ENCODE measurements at regions not wholly inside any gene's neighbourhood (a gene's known extent, or its start where the extent isn't known, plus 50 kb on each side); places are given as distances from the start of the nearest gene placed in this dataset.

DNA sequence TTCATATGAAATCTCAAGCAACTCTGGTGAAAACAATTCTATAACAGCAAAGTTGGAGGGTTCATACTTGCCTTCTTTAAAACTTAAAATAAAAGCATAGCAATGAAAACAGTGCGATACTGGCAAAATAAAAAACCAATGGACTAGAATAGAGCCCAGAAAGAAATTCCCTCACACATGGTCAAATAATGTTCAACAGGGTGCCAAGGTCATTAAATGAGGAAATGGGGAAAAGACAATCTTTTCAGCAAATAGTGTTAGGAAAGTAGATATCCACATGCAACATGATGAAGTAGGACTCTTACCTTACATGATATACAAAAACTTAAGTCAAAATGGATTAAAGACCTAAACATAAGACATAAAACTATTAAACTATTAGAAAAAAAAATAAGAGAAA lies 970.2 kb upstream of the AGA start:
- TF ChIP-seq, protein P1, sequence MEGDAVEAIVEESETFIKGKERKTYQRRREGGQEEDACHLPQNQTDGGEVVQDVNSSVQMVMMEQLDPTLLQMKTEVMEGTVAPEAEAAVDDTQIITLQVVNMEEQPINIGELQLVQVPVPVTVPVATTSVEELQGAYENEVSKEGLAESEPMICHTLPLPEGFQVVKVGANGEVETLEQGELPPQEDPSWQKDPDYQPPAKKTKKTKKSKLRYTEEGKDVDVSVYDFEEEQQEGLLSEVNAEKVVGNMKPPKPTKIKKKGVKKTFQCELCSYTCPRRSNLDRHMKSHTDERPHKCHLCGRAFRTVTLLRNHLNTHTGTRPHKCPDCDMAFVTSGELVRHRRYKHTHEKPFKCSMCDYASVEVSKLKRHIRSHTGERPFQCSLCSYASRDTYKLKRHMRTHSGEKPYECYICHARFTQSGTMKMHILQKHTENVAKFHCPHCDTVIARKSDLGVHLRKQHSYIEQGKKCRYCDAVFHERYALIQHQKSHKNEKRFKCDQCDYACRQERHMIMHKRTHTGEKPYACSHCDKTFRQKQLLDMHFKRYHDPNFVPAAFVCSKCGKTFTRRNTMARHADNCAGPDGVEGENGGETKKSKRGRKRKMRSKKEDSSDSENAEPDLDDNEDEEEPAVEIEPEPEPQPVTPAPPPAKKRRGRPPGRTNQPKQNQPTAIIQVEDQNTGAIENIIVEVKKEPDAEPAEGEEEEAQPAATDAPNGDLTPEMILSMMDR (IDR thresholded peaks at IDR 0.05 in 2 of 3, conservative IDR thresholded peaks at IDR 0.05 in 1 of 3; ENCODE audit: borderline replicate concordance in 1 of 3, insufficient read depth in 1 of 3, low read depth in 2 of 3, low read length in 2 of 3): no peak
- TF ChIP-seq JUND (IDR thresholded peaks at IDR 0.05): no peak
- TF ChIP-seq ATF3 (IDR thresholded peaks at IDR 0.05): no peak
- no peak for TF ChIP-seq ZNF274 (IDR thresholded peaks at IDR 0.05; ENCODE audit: low read depth, low read length)
- TF ChIP-seq SIN3A (IDR thresholded peaks at IDR 0.05; ENCODE audit: low read depth): no peak
- no peak for TF ChIP-seq REST (IDR thresholded peaks at IDR 0.05; ENCODE audit: low read depth)
- TF ChIP-seq POLR2A (IDR thresholded peaks at IDR 0.05; ENCODE audit: borderline replicate concordance, extremely low read depth, insufficient read depth, insufficient read length): no peak

Measured in HCT116 (cell line).